OCI-LY1 (cell line): ENCODE measurements at regions not wholly inside any gene's neighbourhood (a gene's known extent, or its start where the extent isn't known, plus 50 kb on each side); places are given as distances from the start of the nearest gene placed in this dataset.

Source experiments
- EZH2 ChIP-seq: fragments of 200-600 bp; sonication (generic), shearing (Covaris generic); IDR thresholded peaks from 2 replicates; pipeline ENCODE4 v1.8.0; 2017; ENCODE audit warnings: borderline replicate concordance, mixed run types, mild to moderate bottlenecking, antibody characterized with exemption, low read length, moderate library complexity, mixed read lengths
- TF ChIP-seq, protein P1 (sequence below): fragments of 200-600 bp; sonication (generic), shearing (Covaris generic); IDR thresholded peaks from 2 replicates; pipeline ENCODE4 v1.5.1; 2017; ENCODE audit warnings: mild to moderate bottlenecking, antibody characterized with exemption, low read length, moderate library complexity, mixed read lengths

DNA sequence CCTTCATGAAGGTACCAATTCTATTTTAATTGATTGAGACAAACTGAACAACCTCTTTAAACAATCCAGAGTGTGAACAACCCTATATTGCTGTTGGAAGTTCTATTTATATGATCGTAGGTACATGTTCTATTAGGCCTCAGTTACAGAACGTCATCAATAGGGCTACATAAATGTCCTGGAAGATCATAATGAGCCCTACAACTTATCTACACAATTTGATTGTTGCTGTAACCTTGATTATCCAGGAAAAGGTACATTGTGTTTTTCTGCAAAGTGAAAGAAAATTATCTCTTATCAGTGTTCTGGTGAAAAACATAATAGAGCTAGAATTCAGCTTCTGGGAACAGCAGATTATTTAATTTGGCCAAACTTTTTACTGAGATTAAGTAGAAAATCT is 612.9 kb downstream of the GALC start:
- TF ChIP-seq, protein P1, sequence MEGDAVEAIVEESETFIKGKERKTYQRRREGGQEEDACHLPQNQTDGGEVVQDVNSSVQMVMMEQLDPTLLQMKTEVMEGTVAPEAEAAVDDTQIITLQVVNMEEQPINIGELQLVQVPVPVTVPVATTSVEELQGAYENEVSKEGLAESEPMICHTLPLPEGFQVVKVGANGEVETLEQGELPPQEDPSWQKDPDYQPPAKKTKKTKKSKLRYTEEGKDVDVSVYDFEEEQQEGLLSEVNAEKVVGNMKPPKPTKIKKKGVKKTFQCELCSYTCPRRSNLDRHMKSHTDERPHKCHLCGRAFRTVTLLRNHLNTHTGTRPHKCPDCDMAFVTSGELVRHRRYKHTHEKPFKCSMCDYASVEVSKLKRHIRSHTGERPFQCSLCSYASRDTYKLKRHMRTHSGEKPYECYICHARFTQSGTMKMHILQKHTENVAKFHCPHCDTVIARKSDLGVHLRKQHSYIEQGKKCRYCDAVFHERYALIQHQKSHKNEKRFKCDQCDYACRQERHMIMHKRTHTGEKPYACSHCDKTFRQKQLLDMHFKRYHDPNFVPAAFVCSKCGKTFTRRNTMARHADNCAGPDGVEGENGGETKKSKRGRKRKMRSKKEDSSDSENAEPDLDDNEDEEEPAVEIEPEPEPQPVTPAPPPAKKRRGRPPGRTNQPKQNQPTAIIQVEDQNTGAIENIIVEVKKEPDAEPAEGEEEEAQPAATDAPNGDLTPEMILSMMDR = no peak
- no peak for TF ChIP-seq EZH2
